IMR-90 (cell line): ENCODE measurements at regions not wholly inside any gene's neighbourhood (a gene's known extent, or its start where the extent isn't known, plus 50 kb on each side); places are given as distances from the start of the nearest gene placed in this dataset.
"Not testable (repeated sequence)": the region's sequence is repeated elsewhere in the genome, so short reads cannot be mapped to it uniquely, and the experiment has no call there.

ENCODE experiments used
- ATAC-seq: fragments of 200-7000 bp; cut with Tn5 transposase; 2 replicates; pipeline ENCODE4 v1.9.1; 2020; ENCODE audit warnings: low read depth, mild to moderate bottlenecking, moderate library complexity
- BruUV-seq: library from RNA; stranded (reverse); fragments of 400-500 nt; replicated peaks from 2 replicates; lab custom pipeline; 2021; lab: Mats Ljungman, UMichigan
- CTCF ChIA-PET: fragments of 300-600 bp; formaldehyde crosslinking; extraction: SDS; loops from one replicate; lab custom pipeline; 2021; ENCODE audit warnings: antibody characterized with exemption; lab: Yijun Ruan, JAX
- POLR2A ChIA-PET: fragments of 300-600 bp; sonication (Branson Sonifier 250); formaldehyde crosslinking; loops from one replicate; lab custom pipeline; 2022; ENCODE audit warnings: antibody characterized with exemption; ENCODE audit not compliant: unreplicated experiment; lab: Charles Lee
- DNase-seq: peaks from one replicate; pipeline ENCODE4 v3.0.0; 2013
- H2AFZ ChIP-seq: replicated peaks from 2 replicates; pipeline ENCODE3; 2013; ENCODE audit warnings: low read length, mild to moderate bottlenecking; ENCODE audit not compliant: poor library complexity
- H2AK5ac ChIP-seq: 2 replicates; pipeline ENCODE4 v1.6.1; 2013; ENCODE audit warnings: low read depth, low read length, inconsistent platforms
- H2AK9ac ChIP-seq: replicated peaks from 2 replicates; pipeline ENCODE3; 2013; ENCODE audit warnings: mild to moderate bottlenecking, low read depth, low read length, moderate library complexity; ENCODE audit not compliant: poor library complexity
- H2BK120ac ChIP-seq: 2 replicates; pipeline ENCODE4 v1.6.1; 2013; ENCODE audit warnings: low read depth, low read length, inconsistent platforms
- H2BK15ac ChIP-seq: 3 replicates; pipeline ENCODE4 v1.6.1; 2013; ENCODE audit warnings: low read depth, low read length, inconsistent platforms
- H2BK20ac ChIP-seq: 2 replicates; pipeline ENCODE4 v1.6.1; 2013; ENCODE audit warnings: low read depth, mild to moderate bottlenecking, inconsistent platforms, low read length, moderate library complexity
- H2BK5ac ChIP-seq: 2 replicates; pipeline ENCODE4 v1.6.1; 2013; ENCODE audit warnings: mild to moderate bottlenecking, low read depth, low read length, inconsistent platforms; ENCODE audit not compliant: poor library complexity, severe bottlenecking
- H3K14ac ChIP-seq: replicated peaks from 2 replicates; pipeline ENCODE4 v1.6.1; 2013; ENCODE audit warnings: low read depth, low read length, inconsistent platforms
- H3K18ac ChIP-seq: 2 replicates; pipeline ENCODE4 v1.6.1; 2013; ENCODE audit warnings: low read depth, low read length, control low read depth
- H3K23ac ChIP-seq: 2 replicates; pipeline ENCODE4 v1.6.1; 2013; ENCODE audit warnings: low read depth, low read length, inconsistent platforms
- H3K27ac ChIP-seq: 2 replicates; pipeline ENCODE4 v1.5.1; 2013; ENCODE audit warnings: mild to moderate bottlenecking, control low read depth, low read length; ENCODE audit not compliant: insufficient read depth
- H3K27me3 ChIP-seq: 2 replicates; pipeline ENCODE4 v1.6.1; 2013; ENCODE audit warnings: low read length; ENCODE audit not compliant: control insufficient read depth, insufficient read depth
- H3K36me3 ChIP-seq: 2 replicates; pipeline ENCODE4 v1.6.1; 2013; ENCODE audit warnings: low read length, mixed read lengths; ENCODE audit not compliant: control insufficient read depth, insufficient read depth
- H3K4ac ChIP-seq: 2 replicates; pipeline ENCODE4 v1.6.1; 2013; ENCODE audit warnings: low read depth, low read length, inconsistent platforms
- H3K4me1 ChIP-seq: 2 replicates; pipeline ENCODE4 v1.6.1; 2013; ENCODE audit warnings: low read length, mixed read lengths; ENCODE audit not compliant: control insufficient read depth, insufficient read depth
- H3K4me2 ChIP-seq: 2 replicates; pipeline ENCODE4 v1.6.1; 2013; ENCODE audit warnings: low read depth, mild to moderate bottlenecking, control low read depth, low read length, moderate library complexity
- H3K4me3 ChIP-seq: 2 replicates; pipeline ENCODE4 v1.5.1; 2013; ENCODE audit warnings: low read depth, mild to moderate bottlenecking, control low read depth, low read length, moderate library complexity; ENCODE audit not compliant: insufficient read depth
- H3K56ac ChIP-seq: 2 replicates; pipeline ENCODE4 v1.6.1; 2013; ENCODE audit warnings: low read length, inconsistent platforms; ENCODE audit not compliant: insufficient read depth; ENCODE audit errors: extremely low read depth
- H3K79me1 ChIP-seq, 2 experiments: 2 replicates each; pipeline ENCODE4 v1.6.1; 2013; ENCODE audit warnings: low read length in 2 of 2, inconsistent platforms in 1 of 2, low read depth in 1 of 2
- H3K9ac ChIP-seq: 2 replicates; pipeline ENCODE4 v1.6.1; 2013; ENCODE audit warnings: low read depth, low read length, control low read depth
- H3K9me1 ChIP-seq: 2 replicates; pipeline ENCODE4 v1.6.1; 2013; ENCODE audit warnings: low read length, inconsistent platforms; ENCODE audit not compliant: insufficient read depth
- H3K9me3 ChIP-seq: 2 replicates; pipeline ENCODE4 v1.6.1; 2013; ENCODE audit warnings: low read length; ENCODE audit not compliant: control insufficient read depth, insufficient read depth
- H4K20me1 ChIP-seq: 2 replicates; pipeline ENCODE4 v1.6.1; 2013; ENCODE audit warnings: low read length, inconsistent platforms; ENCODE audit not compliant: insufficient read depth
- H4K5ac ChIP-seq: 2 replicates; pipeline ENCODE4 v1.6.1; 2013; ENCODE audit warnings: mild to moderate bottlenecking, low read depth, low read length, control low read depth
- H4K8ac ChIP-seq, 2 experiments: 2 replicates each; pipeline ENCODE4 v1.6.1; 2013; ENCODE audit warnings: low read depth in 2 of 2, low read length in 2 of 2, control low read depth in 1 of 2, inconsistent platforms in 1 of 2
- H4K91ac ChIP-seq: 2 replicates; pipeline ENCODE4 v1.6.1; 2013; ENCODE audit warnings: low read depth, low read length, inconsistent platforms; ENCODE audit not compliant: insufficient read depth
- WGBS, 2 experiments: methylation state at CpG; one replicate each; pipeline versions ENCODE4 v1.1.5 to v1.1.7; 2013; ENCODE audit warnings: missing lambda C conversion rate in 2 of 2; ENCODE audit not compliant: insufficient read length in 1 of 2; ENCODE audit errors: extremely low coverage in 2 of 2; 5-methylcytosine and 5-hydroxymethylcytosine counted together
- dilution Hi-C: fragments of 300-500 bp; cut with HindIII; formaldehyde crosslinking; loops from one replicate; pipeline ENCODE4 v1.14.3; 2018; ENCODE audit warnings: low sequenced_read_pairs; ENCODE audit not compliant: unreplicated experiment
- in situ Hi-C: fragments of 300-500 bp; cut with MboI; formaldehyde crosslinking; loops from 3 replicates; pipeline ENCODE4 v1.14.3; 2019; ENCODE audit warnings: low sequenced_read_pairs, inconsistent platforms, mixed read lengths
- intact Hi-C: fragments of 100-400 bp; cut with micrococcal nuclease; formaldehyde crosslinking; loops from 2 replicates; pipeline ENCODE4 v1.10.0; 2022

DNA sequence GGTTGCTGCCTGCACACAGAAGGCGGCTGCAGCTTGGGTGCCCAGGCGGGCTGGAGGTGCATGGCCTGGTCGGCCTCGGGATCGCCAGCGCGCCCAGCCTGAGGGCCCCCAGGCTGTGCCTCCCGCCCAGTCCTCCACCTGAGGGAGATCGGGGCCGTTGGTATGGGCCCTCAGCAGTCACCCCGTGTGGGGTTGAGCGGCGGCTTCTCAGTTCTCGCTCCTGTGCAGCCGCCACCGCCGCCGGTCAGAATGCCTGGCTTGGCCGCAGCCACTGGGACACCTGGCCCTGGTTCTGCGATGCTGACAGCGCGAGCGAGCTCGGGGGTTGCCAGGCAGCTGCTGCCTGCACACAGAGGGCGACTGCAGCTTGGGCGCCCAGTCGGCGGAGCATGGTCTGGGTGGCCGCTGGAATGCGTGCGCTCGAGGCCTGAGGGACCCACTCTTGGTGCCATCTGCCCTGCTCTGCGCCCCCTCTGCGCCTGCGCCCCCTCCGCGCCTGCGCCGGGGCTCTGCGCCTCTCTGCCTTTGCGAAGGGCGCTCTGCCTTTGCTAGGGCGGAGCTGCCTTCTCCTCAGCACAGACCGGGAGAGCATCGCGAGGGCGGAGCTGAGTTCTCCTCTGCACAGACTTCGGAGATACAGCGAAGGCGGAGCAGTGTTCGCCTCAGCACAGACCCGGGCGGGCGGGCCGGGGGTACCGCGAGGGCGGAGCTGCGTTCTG, 84.6 kb upstream of the ZNG1F start:
- H2BK15ac ChIP-seq, H2BK5ac ChIP-seq, H3K4me1 ChIP-seq, in situ Hi-C loops, H3K4ac ChIP-seq, H3K27me3 ChIP-seq, BruUV-seq, intact Hi-C loops, H3K27ac ChIP-seq, H3K14ac ChIP-seq, H3K9ac ChIP-seq, H3K56ac ChIP-seq, H4K20me1 ChIP-seq, H4K91ac ChIP-seq, CTCF ChIA-PET, H3K36me3 ChIP-seq, H3K79me1 ChIP-seq, H3K23ac ChIP-seq, H2AK5ac ChIP-seq, H3K9me1 ChIP-seq, H4K5ac ChIP-seq, H4K8ac ChIP-seq, POLR2A ChIA-PET, H2BK20ac ChIP-seq, H3K18ac ChIP-seq, H2AK9ac ChIP-seq, H3K9me3 ChIP-seq, H2BK120ac ChIP-seq, dilution Hi-C loops: not testable (repeated sequence)
- peak; percentile 100 for ATAC-seq
- Histone ChIP-seq H3K4me3 (peak overlapping the region; percentile 44), H2AFZ (peak overlapping the region; percentile 32), H3K4me2 (peak overlapping the region; percentile 72; the same call in 1 of the 2 replicates)
- DNase-seq = peak; percentile 31
- 6% methylated on average over 9 of the region's 59 CpGs; no CpG with 5 or more reads in 1 of the 2 experiments for WGBS, 2 experiments

DNA sequence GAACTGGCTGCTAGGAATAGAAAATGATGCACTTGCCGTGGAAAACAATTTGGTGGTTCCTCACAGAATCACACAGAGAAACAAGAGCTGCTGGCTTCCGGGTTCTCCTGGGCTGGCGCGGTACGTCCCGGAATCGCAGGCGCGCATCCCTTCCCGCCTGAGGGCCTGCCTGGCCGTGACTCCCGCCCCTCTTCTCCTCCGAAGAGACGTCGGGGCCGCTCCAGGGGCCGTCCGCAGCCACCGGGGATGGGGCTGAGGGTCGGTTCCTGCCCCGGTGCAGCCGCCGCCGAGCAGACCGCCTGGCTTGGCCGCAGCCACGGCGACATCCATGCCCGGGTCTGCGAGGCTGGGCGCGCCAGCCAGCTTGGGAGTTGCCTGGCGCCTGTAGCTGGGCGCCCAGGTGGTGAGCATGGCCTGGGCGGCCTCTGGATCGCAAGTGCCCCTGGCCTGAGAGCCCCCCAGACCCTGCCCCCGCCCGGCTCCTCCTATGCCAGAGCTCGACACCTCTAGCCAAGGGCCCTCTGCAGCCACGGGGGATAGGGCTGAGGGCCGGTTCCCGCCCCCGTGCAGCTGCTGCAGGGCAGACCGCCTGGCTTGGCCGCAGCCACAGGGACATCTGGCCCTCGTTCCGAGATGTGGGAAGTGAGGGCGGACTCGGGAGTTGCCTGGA, 83.9 kb upstream of the ZNG1F start:
- CTCF ChIA-PET, H4K5ac ChIP-seq, H3K4me2 ChIP-seq, in situ Hi-C loops, DNase-seq, BruUV-seq, H3K18ac ChIP-seq, H4K20me1 ChIP-seq, POLR2A ChIA-PET, H2AFZ ChIP-seq, H4K8ac ChIP-seq, H2BK20ac ChIP-seq, H2AK5ac ChIP-seq, H2BK5ac ChIP-seq, H3K23ac ChIP-seq, intact Hi-C loops, H3K79me1 ChIP-seq, dilution Hi-C loops, H3K27me3 ChIP-seq, H3K9me1 ChIP-seq, H3K9me3 ChIP-seq, ATAC-seq, H2AK9ac ChIP-seq, H3K4ac ChIP-seq, H2BK120ac ChIP-seq, H3K27ac ChIP-seq, H3K4me3 ChIP-seq, H4K91ac ChIP-seq, H3K4me1 ChIP-seq, H3K56ac ChIP-seq, H3K14ac ChIP-seq, H2BK15ac ChIP-seq, H3K9ac ChIP-seq, H3K36me3 ChIP-seq: not testable (repeated sequence)
- 5% methylated on average over 4 of the region's 49 CpGs; no CpG with 5 or more reads in 1 of the 2 experiments for WGBS, 2 experiments
